DMS 273 treated with DMSO at 0.1 percent for 48 hours (cell line): ENCODE measurements at regions not wholly inside any gene's neighbourhood (a gene's known extent, or its start where the extent isn't known, plus 50 kb on each side); places are given as distances from the start of the nearest gene placed in this dataset.

Experiments used
- DNase-seq: peaks from one replicate; lab custom pipeline; 2025; lab: John Stamatoyannopoulos, UW

DNA sequence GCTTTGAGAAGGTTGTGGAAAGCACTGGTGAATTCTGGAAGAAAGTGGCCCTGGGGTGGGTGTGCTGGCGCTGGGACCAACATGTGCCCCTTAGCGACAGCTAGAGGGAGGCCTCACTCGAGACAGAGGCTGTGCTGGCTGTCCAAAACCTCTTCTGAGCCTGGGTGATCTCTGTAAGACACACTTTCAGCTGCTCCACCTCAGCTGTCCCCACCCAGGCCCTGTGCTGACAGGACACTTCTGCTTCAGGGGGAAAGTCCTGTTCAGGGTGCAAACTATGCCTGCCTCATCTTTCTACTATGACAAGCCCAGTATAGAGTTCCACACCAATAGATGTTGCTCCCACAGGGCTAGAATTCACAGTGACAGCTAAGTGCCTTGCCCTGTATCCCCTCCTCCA, 426.4 kb downstream of the MED10 start:
- DNase-seq = no peak

GRCh38 chr5:5950658-5951057, 427.7 kb downstream of the MED10 start:
- no peak for DNase-seq

- no peak for DNase-seq
Measured at GRCh38 chr5:5941486-5941885, 436.9 kb downstream of the MED10 start.

DNA sequence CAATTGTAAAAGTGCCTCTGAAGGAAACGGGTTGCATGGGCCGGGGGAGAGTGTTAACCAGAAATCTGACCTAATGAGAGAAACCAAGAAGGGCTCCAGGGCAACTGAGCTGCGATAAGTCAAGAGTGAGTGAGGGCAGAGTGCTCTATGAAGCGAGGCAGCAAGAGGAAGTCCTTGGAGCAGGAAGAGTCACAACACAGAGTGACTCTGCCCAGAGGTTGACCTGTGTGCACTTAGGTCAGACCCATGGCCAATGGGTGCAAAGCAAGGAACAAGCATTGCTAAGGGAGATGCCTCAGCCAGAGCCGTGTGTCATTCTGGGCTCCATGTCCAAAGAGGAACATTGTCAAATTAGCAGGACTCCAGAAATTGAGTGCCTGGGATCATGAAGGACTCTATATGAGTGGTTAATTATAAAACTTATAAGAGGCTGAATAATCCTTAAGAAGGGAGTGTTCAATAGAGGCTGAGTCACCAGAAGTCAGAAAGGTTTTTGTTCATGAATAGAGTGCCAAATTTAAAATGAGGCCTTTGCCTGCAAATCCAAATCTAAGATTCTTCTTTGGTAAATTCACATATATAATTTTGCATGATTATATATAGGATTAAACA, 438.5 kb downstream of the MED10 start:
- no peak for DNase-seq

DNA sequence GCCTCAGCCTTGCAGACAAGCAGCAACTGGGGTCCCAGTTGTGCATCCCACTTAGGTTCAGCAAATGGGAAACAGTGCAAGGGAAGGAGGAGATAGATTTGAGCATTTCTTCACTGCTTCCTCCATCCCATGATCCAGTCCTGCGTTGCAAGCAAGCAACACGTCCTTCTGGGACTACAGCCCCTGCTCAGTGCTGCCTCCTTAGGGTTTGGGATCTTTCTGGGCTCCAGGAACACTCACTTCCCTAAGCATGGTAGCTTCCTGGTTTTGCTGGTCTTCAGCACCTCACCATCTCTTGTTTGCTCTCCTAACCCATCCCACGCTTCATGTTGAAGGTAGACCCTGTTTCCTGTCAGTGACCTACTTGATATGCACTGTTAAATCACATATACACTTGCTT, 444.7 kb downstream of the MED10 start:
- no peak for DNase-seq

- DNase-seq = no peak
Measured at GRCh38 chr5:5932824-5933223, 445.5 kb downstream of the MED10 start.

DNA sequence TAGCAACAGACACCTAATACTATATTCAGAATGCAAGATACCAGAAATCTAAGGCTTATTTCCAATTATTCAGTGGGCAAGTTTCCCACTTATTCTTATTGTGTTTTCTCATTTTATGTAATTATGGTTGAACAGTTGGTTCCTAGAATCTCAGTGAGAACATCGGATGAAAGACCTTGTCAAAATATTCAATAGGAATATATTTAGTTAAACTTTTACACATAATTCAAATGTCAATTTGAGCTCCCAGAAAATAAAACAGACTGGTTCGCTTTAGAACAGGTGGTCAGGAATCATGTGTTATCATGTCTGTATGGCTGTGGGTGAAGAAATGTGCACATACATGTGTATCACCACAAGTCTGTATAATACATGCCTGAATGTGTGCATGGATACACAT, 447.8 kb downstream of the MED10 start:
- no peak for DNase-seq

GRCh38 chr5:5929291-5930020, 448.9 kb downstream of the MED10 start:
- peak; percentile 12 for DNase-seq

DNA sequence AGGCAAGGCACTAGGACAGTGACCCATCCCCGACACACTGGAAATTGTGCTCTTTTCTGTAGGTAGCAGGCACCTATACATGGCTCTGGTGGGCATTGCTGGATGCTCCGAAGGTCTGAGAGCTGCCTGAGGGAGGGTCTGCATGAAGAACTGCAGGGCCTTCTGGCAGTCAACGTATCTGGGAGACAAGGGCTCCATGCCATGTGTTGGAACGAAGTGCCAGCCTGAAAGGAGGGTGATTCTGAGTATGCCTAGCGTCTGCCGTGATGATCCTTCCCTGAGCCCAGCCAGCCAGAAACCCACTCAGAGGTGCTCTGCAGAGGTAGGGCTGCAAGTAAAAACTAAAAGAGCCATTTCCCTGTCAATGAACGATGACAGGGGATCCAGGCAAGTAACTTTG, 453.2 kb downstream of the MED10 start:
- no peak for DNase-seq

DNA sequence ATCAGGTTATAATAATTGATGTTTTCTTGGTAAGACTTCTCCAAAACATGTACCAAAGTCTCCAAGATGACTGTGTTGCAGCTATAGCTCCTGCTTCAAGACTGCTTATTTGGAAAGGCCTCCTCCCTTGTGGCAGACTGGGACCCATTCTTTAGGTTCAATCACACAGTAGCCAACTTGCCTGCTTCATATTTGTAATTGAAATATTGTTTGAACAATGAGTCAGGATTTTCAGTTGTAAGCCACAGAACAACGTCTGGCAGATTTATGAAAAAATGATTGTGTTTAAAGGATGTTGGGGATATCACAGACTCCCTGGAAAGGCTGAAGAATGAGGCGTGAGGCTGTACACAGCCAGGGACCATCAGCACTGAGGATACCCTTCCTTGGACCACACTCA, 458.9 kb downstream of the MED10 start:
- DNase-seq = no peak

- DNase-seq = no peak
Measured at GRCh38 chr5:5906778-5907177, 471.6 kb downstream of the MED10 start.

DNA sequence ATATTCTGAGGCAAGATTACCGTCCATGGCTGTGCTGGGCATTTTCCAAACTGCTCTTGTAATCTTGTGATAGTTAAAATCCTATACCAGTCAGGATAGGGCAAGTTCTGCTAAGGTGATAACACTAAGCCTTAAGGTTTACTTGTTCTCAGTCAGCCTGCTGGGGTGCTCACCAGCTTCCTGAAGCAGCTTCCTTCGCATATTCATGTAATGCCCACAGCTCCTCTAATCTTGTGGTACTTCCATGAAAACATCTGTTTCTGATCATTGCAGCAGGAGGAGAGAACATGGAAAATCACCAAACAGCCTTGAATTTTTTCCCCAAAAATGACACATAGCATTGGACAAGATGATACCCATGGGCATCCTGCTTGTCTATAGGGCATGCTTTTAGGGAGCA, 473.2 kb downstream of the MED10 start:
- DNase-seq = no peak

DNA sequence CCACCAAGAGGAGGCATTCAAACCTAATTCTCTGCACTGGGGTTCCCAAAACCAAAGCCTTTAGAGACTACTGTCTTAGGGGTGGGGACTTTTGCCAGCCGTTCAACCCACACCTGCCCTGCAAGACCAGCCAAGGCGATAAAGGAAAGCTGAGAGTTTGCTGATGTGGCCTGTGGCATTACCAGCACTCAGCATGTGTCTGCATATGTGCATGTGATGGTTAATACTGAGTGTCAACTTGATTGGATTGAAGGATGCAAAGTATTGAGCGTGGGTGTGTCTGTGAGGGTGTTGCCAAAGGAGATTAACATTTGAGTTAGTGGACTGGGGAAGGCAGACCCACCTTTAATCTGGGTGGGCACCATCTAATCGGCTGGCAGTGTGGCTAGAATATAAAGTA, 474.2 kb downstream of the MED10 start:
- DNase-seq = no peak

DNA sequence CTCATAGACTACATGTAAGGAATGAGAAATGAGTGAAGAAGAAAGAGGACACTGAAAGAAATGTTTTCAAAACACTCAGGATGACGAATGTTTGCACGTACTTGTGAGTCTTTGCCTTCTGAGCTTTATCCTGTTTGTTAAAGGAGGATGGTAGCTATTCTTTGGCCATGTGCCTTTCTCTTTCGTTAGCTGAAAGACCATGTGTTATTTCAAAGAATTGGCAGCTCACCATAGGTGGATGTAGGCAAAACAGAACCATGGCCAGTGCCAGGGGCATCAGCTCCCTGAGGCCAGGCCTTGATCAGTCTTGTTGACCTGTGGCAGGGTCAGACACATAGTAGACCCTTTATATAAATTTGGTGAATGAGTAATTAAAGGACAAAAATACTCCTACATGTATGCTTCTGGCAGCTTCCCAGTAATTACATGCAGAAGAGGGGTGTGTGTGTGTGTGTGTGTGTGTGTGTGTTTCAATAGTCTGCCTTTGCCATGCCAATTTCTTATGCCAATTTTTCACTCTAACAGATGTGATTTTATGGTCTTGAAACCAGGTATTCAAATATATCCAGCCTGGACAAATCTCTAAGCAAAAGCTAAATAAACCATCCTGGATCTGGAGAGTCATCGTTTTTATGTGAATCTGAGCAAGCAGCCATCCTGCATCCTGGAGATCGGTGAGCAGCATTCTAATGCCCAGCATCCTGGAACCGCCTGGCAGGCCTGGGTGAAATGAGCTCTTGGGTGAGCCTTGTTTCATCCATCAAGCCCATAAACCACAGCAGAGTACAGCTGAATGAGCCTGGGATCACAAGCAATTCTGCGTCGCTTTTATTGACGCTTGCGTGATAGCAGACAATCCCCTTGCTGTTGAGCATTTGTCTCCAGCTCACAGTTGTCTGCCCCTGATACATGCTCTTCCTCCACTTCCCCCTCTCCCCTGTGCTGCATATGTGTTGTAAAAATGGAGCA, 475.4 kb downstream of the MED10 start:
- DNase-seq = no peak

DNA sequence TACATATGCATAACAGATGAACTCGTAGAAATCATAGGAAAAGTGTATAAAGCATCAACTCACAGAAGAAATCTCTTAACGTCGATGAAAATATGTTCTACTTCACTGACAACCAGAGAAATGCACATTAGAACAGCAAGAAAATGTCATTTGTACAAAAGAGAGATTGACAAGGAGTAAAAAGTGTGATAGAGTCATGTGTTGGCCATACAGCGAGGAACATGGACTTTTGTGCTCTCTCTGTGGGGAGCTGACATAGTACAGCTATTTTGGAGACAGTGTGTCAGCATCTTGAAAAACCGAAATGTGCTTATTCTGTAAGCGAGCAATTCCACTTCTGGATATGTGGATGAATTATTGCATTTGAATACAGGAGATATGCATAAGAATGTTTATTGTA, 477.9 kb downstream of the ICE1 start:
- no peak for DNase-seq

DNA sequence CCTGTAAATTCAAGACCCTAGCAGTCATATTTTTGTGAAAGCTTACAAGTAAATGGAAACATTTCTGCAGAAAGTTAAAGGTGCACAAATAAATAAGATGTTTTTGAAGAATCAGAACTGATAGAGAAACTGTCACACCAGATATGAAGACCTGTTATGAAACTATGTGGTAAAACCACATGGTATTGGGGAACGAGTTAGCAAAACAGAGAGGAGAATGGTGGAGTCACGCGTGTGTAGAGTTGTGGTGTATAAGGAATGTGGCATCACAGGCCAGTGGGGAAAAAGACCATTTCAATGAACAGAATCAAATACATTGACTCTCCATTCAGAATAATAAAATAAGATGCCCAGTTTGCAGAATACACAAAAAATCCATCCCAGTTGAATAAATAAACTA, 477.2 kb downstream of the ICE1 start:
- DNase-seq = no peak

DNA sequence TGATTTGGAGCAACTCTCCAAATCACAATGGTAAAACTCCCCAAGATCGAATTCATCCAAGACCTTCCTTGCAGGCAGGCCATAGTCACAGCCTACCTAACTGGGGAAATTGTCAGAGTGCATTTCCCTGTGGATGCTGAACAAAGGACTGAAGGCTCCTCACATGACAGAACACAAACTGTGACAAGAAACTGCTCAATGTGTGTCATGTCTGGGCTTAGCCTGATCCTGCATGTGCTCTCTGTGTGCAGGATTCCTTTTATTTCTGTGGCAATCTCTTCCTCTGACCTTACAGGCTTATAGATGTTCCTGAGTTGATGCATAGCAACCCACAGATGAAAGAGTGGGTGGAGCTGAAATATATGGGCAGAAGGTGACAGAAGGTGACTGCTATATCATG, 465.8 kb downstream of the ICE1 start:
- no peak for DNase-seq

DNA sequence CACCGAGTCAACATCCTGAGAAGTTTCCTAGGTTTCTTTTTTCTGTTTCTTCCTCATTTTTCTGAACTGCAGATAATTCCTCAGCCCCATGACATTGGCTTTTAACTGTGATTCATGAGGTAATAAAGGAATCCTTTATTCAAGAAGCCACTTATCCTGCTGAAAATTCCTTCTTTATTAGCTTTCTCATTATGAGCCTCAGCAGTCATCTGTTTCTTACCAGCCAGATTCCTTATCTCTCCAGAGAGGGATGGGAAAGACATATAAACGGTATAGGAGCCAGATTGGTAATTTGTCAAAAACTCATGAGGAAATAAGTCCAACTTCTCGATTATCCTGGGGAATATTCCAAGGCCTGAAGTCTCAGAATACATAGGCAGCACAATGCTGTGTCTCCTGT, 465.4 kb downstream of the ICE1 start:
- DNase-seq = no peak

- no peak for DNase-seq
Measured at GRCh38 chr5:5886812-5887486, 464.5 kb downstream of the ICE1 start.

DNA sequence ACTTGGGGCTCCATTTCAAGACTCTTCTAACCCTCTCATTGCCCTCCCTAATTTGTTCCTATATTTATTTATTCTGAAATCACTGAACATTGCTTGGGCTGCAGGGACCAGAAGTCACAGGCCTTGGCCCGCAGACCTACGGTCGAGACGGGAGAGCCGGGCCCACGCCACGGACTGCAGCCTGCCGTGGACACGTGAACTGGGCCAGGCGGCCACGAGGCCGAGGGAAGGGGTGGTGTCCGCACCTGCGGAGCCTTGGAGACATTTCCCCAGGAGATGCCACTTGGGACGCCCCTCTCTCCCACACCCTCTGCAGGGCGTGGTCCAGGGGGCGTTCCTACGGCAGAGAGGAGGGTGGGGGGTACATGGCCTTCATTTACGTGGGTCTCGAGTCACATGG, 463.9 kb downstream of the ICE1 start:
- no peak for DNase-seq

GRCh38 chr5:5885782-5886181, 463.3 kb downstream of the ICE1 start:
- no peak for DNase-seq

- no peak for DNase-seq
Measured at GRCh38 chr5:5884593-5884992, 462.1 kb downstream of the ICE1 start.
